ENCODE measurements at regions not wholly inside any gene's neighbourhood (a gene's known extent, or its start where the extent isn't known, plus 50 kb on each side); places are given as distances from the start of the nearest gene placed in this dataset.

- Histone ChIP-seq H3K79me2 (ENCODE audit: low read length) (no peaks in the 10 kb centered on the region), H3K9me2 (replicated peaks; ENCODE audit: insufficient read depth, low read length) (no peaks in the 10 kb centered on the region), H3K9me3 (replicated peaks; ENCODE audit: insufficient read depth, low read length) (no peaks in the 10 kb centered on the region), H3K27ac (ENCODE audit: low read length) (no peak overlapping the region), H3K27me3 (replicated peaks; ENCODE audit: insufficient read depth, low read length) (no peaks in the 10 kb centered on the region), H3K4me1 (ENCODE audit: low read length) (no peaks in the 10 kb centered on the region), H3K9ac (ENCODE audit: low read length) (no peak overlapping the region), H4K20me1 (ENCODE audit: insufficient read depth, low read length) (no peaks in the 10 kb centered on the region), H3K4me2 (ENCODE audit: low read depth, low read length) (no peak overlapping the region), H3K4me3 (ENCODE audit: low read length) (no peak overlapping the region), H2AFZ (ENCODE audit: low read length) (no peak overlapping the region), H3K36me3 (replicated peaks; ENCODE audit: insufficient read depth, low read length) (no peaks in the 10 kb centered on the region), H3F3A (ENCODE audit: insufficient read depth, low read length) (no peaks in the 10 kb centered on the region)
- no peak for DNase-seq
- no peak for TF ChIP-seq EZH2phosphoT487 (IDR thresholded peaks at IDR 0.05; ENCODE audit: low read length)
- TF ChIP-seq EZH2 (optimal IDR thresholded peaks at IDR 0.05; ENCODE audit: low read depth, low read length): no peak
- TF ChIP-seq CTCF (IDR thresholded peaks at IDR 0.05; ENCODE audit: low read length): no peak
These were observed 446.6 kb downstream of the SIPA1L2 start for GRCh38 chr1:232183266-232183800.

GRCh38 chr1:232182236-232182635 lies 447.7 kb downstream of the SIPA1L2 start:
- no peak for DNase-seq

GRCh38 chr1:232180779-232181136 lies 449.2 kb downstream of the SIPA1L2 start:
- Histone ChIP-seq H2AFZ (ENCODE audit: low read length) (no peak overlapping the region), H3K4me3 (ENCODE audit: low read length) (no peak overlapping the region), H3K4me1 (ENCODE audit: low read length) (no peaks in the 10 kb centered on the region), H3K9me3 (replicated peaks; ENCODE audit: insufficient read depth, low read length) (no peaks in the 10 kb centered on the region), H3F3A (ENCODE audit: insufficient read depth, low read length) (no peaks in the 10 kb centered on the region), H3K9ac (ENCODE audit: low read length) (no peak overlapping the region), H3K79me2 (ENCODE audit: low read length) (no peaks in the 10 kb centered on the region), H3K36me3 (replicated peaks; ENCODE audit: insufficient read depth, low read length) (no peaks in the 10 kb centered on the region), H3K4me2 (ENCODE audit: low read depth, low read length) (no peak overlapping the region), H3K9me2 (replicated peaks; ENCODE audit: insufficient read depth, low read length) (no peaks in the 10 kb centered on the region), H3K27ac (ENCODE audit: low read length) (no peak overlapping the region), H3K27me3 (replicated peaks; ENCODE audit: insufficient read depth, low read length) (no peaks in the 10 kb centered on the region), H4K20me1 (ENCODE audit: insufficient read depth, low read length) (no peaks in the 10 kb centered on the region)
- TF ChIP-seq EZH2phosphoT487 (IDR thresholded peaks at IDR 0.05; ENCODE audit: low read length): no peak
- no peak for TF ChIP-seq CTCF (IDR thresholded peaks at IDR 0.05; ENCODE audit: low read length)
- no peak for TF ChIP-seq EZH2 (optimal IDR thresholded peaks at IDR 0.05; ENCODE audit: low read depth, low read length)
- DNase-seq: no peak

More at GRCh38 chr1:232182236-232182635, 447.7 kb downstream of the SIPA1L2 start:
- Histone ChIP-seq H3K27me3 (replicated peaks; ENCODE audit: insufficient read depth, low read length) (no peaks in the 10 kb centered on the region), H3K4me3 (ENCODE audit: low read length) (no peak overlapping the region), H3K9me2 (replicated peaks; ENCODE audit: insufficient read depth, low read length) (no peaks in the 10 kb centered on the region), H4K20me1 (ENCODE audit: insufficient read depth, low read length) (no peaks in the 10 kb centered on the region), H3K9me3 (replicated peaks; ENCODE audit: insufficient read depth, low read length) (no peaks in the 10 kb centered on the region), H3K36me3 (replicated peaks; ENCODE audit: insufficient read depth, low read length) (no peaks in the 10 kb centered on the region), H3K79me2 (ENCODE audit: low read length) (no peaks in the 10 kb centered on the region), H3K9ac (ENCODE audit: low read length) (no peak overlapping the region), H3K4me1 (ENCODE audit: low read length) (no peaks in the 10 kb centered on the region), H3K4me2 (ENCODE audit: low read depth, low read length) (no peak overlapping the region), H3F3A (ENCODE audit: insufficient read depth, low read length) (no peaks in the 10 kb centered on the region), H2AFZ (ENCODE audit: low read length) (no peak overlapping the region), H3K27ac (ENCODE audit: low read length) (no peak overlapping the region)
- TF ChIP-seq EZH2 (optimal IDR thresholded peaks at IDR 0.05; ENCODE audit: low read depth, low read length) (no peak), CTCF (IDR thresholded peaks at IDR 0.05; ENCODE audit: low read length) (no peak), EZH2phosphoT487 (IDR thresholded peaks at IDR 0.05; ENCODE audit: low read length) (no peak)
